OCI-LY1 (cell line): ENCODE measurements at regions not wholly inside any gene's neighbourhood (a gene's known extent, or its start where the extent isn't known, plus 50 kb on each side); places are given as distances from the start of the nearest gene placed in this dataset.
"Not testable (repeated sequence)": the region's sequence is repeated elsewhere in the genome, so short reads cannot be mapped to it uniquely, and the experiment has no call there.

Experiments used
- H2AFZ ChIP-seq: fragments of 200-600 bp; sonication (generic), shearing (Covaris generic); 2 replicates; pipeline ENCODE4 v1.6.0; 2014; ENCODE audit warnings: antibody characterized with exemption, mild to moderate bottlenecking, low read length
- H3F3A ChIP-seq: fragments of 200-600 bp; sonication (generic), shearing (Covaris generic); 2 replicates; pipeline ENCODE4 v1.6.0; 2014; ENCODE audit warnings: mild to moderate bottlenecking, antibody characterized with exemption, low read length, moderate library complexity; ENCODE audit not compliant: insufficient read depth
- H3K27ac ChIP-seq: fragments of 200-600 bp; sonication (generic); 2 replicates; pipeline ENCODE4 v1.5.1; 2014; ENCODE audit warnings: low read length, mixed run types, mild to moderate bottlenecking, low read depth; ENCODE audit not compliant: poor library complexity, severe bottlenecking
- H3K27me3 ChIP-seq: fragments of 200-600 bp; sonication (generic); 2 replicates; pipeline ENCODE4 v1.6.0; 2014; ENCODE audit warnings: antibody characterized with exemption, mild to moderate bottlenecking, low read length, moderate library complexity; ENCODE audit not compliant: insufficient read depth
- H3K36me3 ChIP-seq: fragments of 200-600 bp; sonication (generic); 2 replicates; pipeline ENCODE4 v1.6.1; 2014; ENCODE audit warnings: mild to moderate bottlenecking, antibody characterized with exemption, low read length, moderate library complexity, mixed read lengths; ENCODE audit not compliant: insufficient read depth
- H3K4me1 ChIP-seq: fragments of 200-600 bp; sonication (generic); 2 replicates; pipeline ENCODE4 v1.5.1; 2014; ENCODE audit warnings: mild to moderate bottlenecking, low read length, moderate library complexity; ENCODE audit not compliant: insufficient read depth, severe bottlenecking
- H3K4me2 ChIP-seq: fragments of 200-600 bp; sonication (generic), shearing (Covaris generic); 2 replicates; pipeline ENCODE4 v1.6.1; 2014; ENCODE audit warnings: low read length
- H3K4me3 ChIP-seq: fragments of 200-600 bp; sonication (generic); 2 replicates; pipeline ENCODE4 v1.5.1; 2014; ENCODE audit warnings: low read length, low read depth, mild to moderate bottlenecking, mixed read lengths; ENCODE audit not compliant: poor library complexity, severe bottlenecking
- H3K79me2 ChIP-seq: fragments of 200-600 bp; shearing (Covaris generic); 2 replicates; pipeline ENCODE4 v1.6.1; 2016; ENCODE audit warnings: mixed run types, low read length, mixed read lengths; ENCODE audit not compliant: insufficient read depth
- H3K9ac ChIP-seq: fragments of 200-600 bp; sonication (generic), shearing (Covaris generic); 2 replicates; pipeline ENCODE4 v1.6.1; 2014; ENCODE audit warnings: mild to moderate bottlenecking, low read length, mixed read lengths
- H3K9me2 ChIP-seq: fragments of 200-600 bp; sonication (generic), shearing (Covaris generic); 2 replicates; pipeline ENCODE4 v1.6.1; 2014; ENCODE audit warnings: low read depth, mild to moderate bottlenecking, low read length, mixed read lengths
- H3K9me3 ChIP-seq: fragments of 200-600 bp; shearing (Covaris generic); 2 replicates; pipeline ENCODE4 v1.6.1; 2014; ENCODE audit warnings: low read length, mixed read lengths
- H4K20me1 ChIP-seq: fragments of 200-600 bp; sonication (generic), shearing (Covaris generic); 2 replicates; pipeline ENCODE4 v1.6.0; 2016; ENCODE audit warnings: mild to moderate bottlenecking, low read length; ENCODE audit not compliant: insufficient read depth
- CTCF ChIP-seq: fragments of 200-600 bp; sonication (generic), shearing (Covaris generic); IDR thresholded peaks from 2 replicates; pipeline ENCODE4 v1.5.1; 2017; ENCODE audit warnings: mild to moderate bottlenecking, antibody characterized with exemption, low read length, moderate library complexity, mixed read lengths
- EZH2 ChIP-seq: fragments of 200-600 bp; sonication (generic), shearing (Covaris generic); IDR thresholded peaks from 2 replicates; pipeline ENCODE4 v1.8.0; 2017; ENCODE audit warnings: borderline replicate concordance, mixed run types, mild to moderate bottlenecking, antibody characterized with exemption, low read length, moderate library complexity, mixed read lengths

GRCh38 chrX:53883196-53883595 lies 161.1 kb downstream of the PHF8 start:
- Histone ChIP-seq H3K79me2 (no peaks in the 10 kb centered on the region), H3K9me3 (no peaks in the 10 kb centered on the region), H2AFZ (no peak overlapping the region), H3K4me1 (no peaks in the 10 kb centered on the region), H3K27ac (no peak overlapping the region), H3K36me3 (no peaks in the 10 kb centered on the region), H3F3A (no peaks in the 10 kb centered on the region), H3K9ac (no peak overlapping the region), H4K20me1 (no peaks in the 10 kb centered on the region), H3K4me2 (no peak overlapping the region), H3K4me3 (no peak overlapping the region), H3K9me2 (no peaks in the 10 kb centered on the region), H3K27me3 (no peaks in the 10 kb centered on the region)
- TF ChIP-seq CTCF = no peak
- TF ChIP-seq EZH2 = no peak

GRCh38 chrX:53882331-53882730 lies 161.9 kb downstream of the PHF8 start:
- Histone ChIP-seq H3K4me1 (no peaks in the 10 kb centered on the region), H3K4me2 (no peak overlapping the region), H3K9me2 (no peaks in the 10 kb centered on the region), H3K79me2 (no peaks in the 10 kb centered on the region), H3K9ac (no peak overlapping the region), H3F3A (no peaks in the 10 kb centered on the region), H3K27ac (no peak overlapping the region), H2AFZ (no peak overlapping the region), H3K4me3 (no peak overlapping the region), H3K9me3 (no peaks in the 10 kb centered on the region), H4K20me1 (no peaks in the 10 kb centered on the region), H3K27me3 (no peaks in the 10 kb centered on the region), H3K36me3 (no peaks in the 10 kb centered on the region)
- TF ChIP-seq CTCF (no peak), EZH2 (no peak)

GRCh38 chrX:53880786-53881185 lies 163.5 kb downstream of the PHF8 start:
- H2AFZ ChIP-seq, H3K9me3 ChIP-seq, H3K9ac ChIP-seq, H3K79me2 ChIP-seq, H3K27me3 ChIP-seq, H3K4me2 ChIP-seq, H3K27ac ChIP-seq, H3K4me3 ChIP-seq, H3F3A ChIP-seq, H3K36me3 ChIP-seq, H3K4me1 ChIP-seq, H3K9me2 ChIP-seq, H4K20me1 ChIP-seq: not testable (repeated sequence)

- Histone ChIP-seq H3K9me2 (no peaks in the 10 kb centered on the region), H3K79me2 (no peaks in the 10 kb centered on the region), H2AFZ (no peak overlapping the region), H3K27me3 (no peaks in the 10 kb centered on the region), H3F3A (no peaks in the 10 kb centered on the region), H3K27ac (no peak overlapping the region), H3K36me3 (no peaks in the 10 kb centered on the region), H4K20me1 (no peaks in the 10 kb centered on the region), H3K9me3 (no peaks in the 10 kb centered on the region), H3K4me2 (no peak overlapping the region), H3K9ac (no peak overlapping the region), H3K4me3 (no peak overlapping the region), H3K4me1 (no peaks in the 10 kb centered on the region)
- TF ChIP-seq CTCF = no peak
- no peak for TF ChIP-seq EZH2
Observed at GRCh38 chrX:53859890-53860289, 173.4 kb upstream of the HUWE1 start.
